ENCODE measurements at regions not wholly inside any gene's neighbourhood (a gene's known extent, or its start where the extent isn't known, plus 50 kb on each side); places are given as distances from the start of the nearest gene placed in this dataset.
"Not testable (repeated sequence)": the region's sequence is repeated elsewhere in the genome, so short reads cannot be mapped to it uniquely, and the experiment has no call there.

DNA sequence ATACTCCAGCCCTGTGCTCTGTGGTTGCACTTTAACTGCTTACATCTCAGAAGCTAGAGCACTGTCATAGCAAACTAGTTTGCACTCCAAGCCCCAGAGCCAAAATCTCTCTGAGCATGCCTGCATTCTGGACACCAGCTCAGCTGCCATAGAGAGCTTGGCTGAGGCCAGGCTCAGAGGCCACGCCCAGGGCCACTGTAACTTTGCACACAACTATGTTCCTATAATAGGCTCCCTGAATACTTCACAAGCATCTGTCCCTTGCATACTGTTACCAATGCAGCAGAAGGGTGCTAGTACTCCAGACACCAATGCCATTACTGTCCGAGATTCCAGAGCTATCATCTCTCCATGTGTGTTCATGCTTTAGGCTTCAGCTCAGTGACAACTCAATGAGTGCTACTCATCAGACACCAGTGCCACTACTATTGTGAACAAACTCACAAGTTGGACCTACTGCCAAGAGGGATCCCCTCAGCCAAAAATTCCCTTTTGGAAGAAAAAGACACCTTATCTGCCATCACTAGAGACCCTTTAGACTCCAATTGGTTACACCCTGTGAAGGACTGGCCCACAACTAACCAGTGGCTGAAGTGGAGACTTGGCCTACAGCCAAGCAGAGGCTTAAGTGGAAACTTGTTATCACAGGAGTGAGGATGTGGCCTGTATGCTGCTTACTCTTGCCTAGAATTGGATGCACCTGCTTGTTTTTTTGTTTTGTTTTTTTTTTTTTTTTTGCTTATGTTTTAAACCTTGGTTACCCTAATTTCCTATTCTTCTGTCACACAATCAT, 211.6 kb upstream of the MAGI2 start:
- no peak overlapping the region for H3K27ac ChIP-seq
- TF ChIP-seq, protein P1, sequence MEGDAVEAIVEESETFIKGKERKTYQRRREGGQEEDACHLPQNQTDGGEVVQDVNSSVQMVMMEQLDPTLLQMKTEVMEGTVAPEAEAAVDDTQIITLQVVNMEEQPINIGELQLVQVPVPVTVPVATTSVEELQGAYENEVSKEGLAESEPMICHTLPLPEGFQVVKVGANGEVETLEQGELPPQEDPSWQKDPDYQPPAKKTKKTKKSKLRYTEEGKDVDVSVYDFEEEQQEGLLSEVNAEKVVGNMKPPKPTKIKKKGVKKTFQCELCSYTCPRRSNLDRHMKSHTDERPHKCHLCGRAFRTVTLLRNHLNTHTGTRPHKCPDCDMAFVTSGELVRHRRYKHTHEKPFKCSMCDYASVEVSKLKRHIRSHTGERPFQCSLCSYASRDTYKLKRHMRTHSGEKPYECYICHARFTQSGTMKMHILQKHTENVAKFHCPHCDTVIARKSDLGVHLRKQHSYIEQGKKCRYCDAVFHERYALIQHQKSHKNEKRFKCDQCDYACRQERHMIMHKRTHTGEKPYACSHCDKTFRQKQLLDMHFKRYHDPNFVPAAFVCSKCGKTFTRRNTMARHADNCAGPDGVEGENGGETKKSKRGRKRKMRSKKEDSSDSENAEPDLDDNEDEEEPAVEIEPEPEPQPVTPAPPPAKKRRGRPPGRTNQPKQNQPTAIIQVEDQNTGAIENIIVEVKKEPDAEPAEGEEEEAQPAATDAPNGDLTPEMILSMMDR (IDR thresholded peaks at IDR 0.05) = no peak
- TF ChIP-seq ZFX (IDR thresholded peaks at IDR 0.05; ENCODE audit: borderline replicate concordance) = no peak

- no peak for TF ChIP-seq ZFX (IDR thresholded peaks at IDR 0.05; ENCODE audit: borderline replicate concordance)
- TF ChIP-seq, protein P1 (IDR thresholded peaks at IDR 0.05) = no peak
- no peak overlapping the region for H3K27ac ChIP-seq
Measured at GRCh38 chr7:79658304-79658703, 204.8 kb upstream of the MAGI2 start.

DNA sequence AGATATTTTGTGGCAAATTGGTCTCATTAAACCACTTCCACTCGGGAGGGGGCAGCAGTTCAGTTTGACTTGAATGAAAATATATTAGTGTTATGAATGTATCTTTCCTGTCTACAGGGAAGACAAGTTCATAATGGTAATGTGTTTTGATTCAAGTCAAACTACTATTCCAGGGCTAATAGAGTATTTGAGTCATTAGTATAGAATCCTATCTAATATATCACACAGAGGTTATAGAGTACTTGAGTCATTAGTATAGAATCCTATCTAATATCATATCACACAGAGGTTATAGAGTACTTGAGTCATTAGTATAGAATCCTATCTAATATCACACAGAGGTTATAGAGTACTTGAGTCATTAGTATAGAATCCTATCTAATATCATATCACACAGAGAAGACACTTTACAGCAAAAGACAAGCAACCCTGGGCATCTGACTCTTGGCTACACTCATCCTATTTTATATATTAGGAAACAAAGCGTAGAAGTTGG, 199.7 kb upstream of the MAGI2 start:
- no peak for TF ChIP-seq ZFX (IDR thresholded peaks at IDR 0.05; ENCODE audit: borderline replicate concordance)
- TF ChIP-seq, protein P1 (IDR thresholded peaks at IDR 0.05) = no peak
- no peak overlapping the region for H3K27ac ChIP-seq

DNA sequence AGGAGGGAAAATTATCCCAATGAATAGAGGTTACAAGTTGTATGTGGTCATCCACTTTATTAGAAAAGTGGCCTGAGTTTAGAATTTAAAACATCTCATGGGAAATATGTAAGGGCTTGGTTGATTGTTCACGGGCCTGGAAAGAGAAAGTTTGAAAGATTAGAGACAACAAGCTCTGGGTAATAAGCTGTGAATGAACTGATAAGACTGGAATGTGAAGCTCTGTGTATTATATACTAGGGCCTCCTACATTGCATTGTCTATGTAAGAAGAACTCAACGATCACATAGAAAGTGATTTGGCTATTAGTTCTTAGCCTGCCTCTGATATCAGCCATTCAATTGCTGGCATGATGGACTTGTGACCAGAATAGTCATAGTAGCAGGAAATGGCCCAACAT, 199.2 kb upstream of the MAGI2 start:
- H3K27ac ChIP-seq = no peak overlapping the region
- no peak for TF ChIP-seq ZFX (IDR thresholded peaks at IDR 0.05; ENCODE audit: borderline replicate concordance)
- TF ChIP-seq, protein P1 (IDR thresholded peaks at IDR 0.05) = no peak

- TF ChIP-seq, protein P1 (IDR thresholded peaks at IDR 0.05) = no peak
- no peak for TF ChIP-seq ZFX (IDR thresholded peaks at IDR 0.05; ENCODE audit: borderline replicate concordance)
- no peak overlapping the region for H3K27ac ChIP-seq
Measured at GRCh38 chr7:79647711-79648110, 194.2 kb upstream of the MAGI2 start.

- no peak overlapping the region for H3K27ac ChIP-seq
- TF ChIP-seq ZFX (IDR thresholded peaks at IDR 0.05; ENCODE audit: borderline replicate concordance) = no peak
- TF ChIP-seq, protein P1 (IDR thresholded peaks at IDR 0.05) = no peak
Measured at GRCh38 chr7:79646278-79646677, 192.8 kb upstream of the MAGI2 start.

DNA sequence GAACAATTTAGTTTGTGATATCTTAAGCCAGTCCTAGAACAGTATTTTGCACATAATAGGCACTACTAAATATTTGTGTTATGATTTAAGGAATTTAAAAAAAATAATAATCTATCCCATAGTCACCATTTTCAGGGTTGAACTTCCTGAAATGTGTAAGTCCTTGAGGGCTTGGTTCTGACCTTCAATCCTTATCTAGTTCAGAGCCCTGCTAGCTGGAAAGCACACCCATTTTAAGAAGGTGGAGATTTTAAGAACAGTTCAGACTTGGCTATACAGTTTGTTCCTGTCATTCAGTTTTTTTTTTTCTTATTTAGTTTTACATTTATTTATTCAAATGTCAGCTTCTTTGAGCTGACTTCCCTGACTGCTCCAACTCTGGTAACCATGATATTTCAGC, 183.4 kb upstream of the MAGI2 start:
- TF ChIP-seq ZFX (IDR thresholded peaks at IDR 0.05; ENCODE audit: borderline replicate concordance) = no peak
- TF ChIP-seq, protein P1 (IDR thresholded peaks at IDR 0.05) = no peak
- H3K27ac ChIP-seq = no peak overlapping the region

DNA sequence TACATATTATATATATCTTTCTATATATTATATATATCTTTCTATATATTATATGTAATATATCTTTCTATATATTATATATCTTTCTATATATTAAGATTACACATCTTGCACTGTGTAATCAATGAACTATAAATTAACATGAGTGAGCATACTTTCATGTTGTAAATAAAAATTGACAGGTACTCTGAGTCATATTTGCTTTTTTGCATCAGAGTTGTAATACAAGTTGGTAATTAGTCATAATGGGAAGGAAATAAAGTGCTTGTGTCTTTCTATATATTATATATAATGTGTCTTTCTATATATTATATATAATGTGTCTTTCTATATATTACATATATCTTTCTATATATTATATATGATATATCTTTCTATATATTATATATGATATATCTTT, 172.5 kb upstream of the MAGI2 start:
- H3K27ac ChIP-seq = not testable (repeated sequence)
